Fibroblast of skin of abdomen (primary cell): ENCODE measurements at regions not wholly inside any gene's neighbourhood (a gene's known extent, or its start where the extent isn't known, plus 50 kb on each side); places are given as distances from the start of the nearest gene placed in this dataset.
"Not testable (repeated sequence)": the region's sequence is repeated elsewhere in the genome, so short reads cannot be mapped to it uniquely, and the experiment has no call there.

ENCODE experiments used
- DNase-seq: peaks from one replicate; pipeline ENCODE4 v3.0.0-alpha.2; 2013

- no peak for DNase-seq
These were observed 277.1 kb upstream of the ADGRL3 start for GRCh38 chr4:60923075-60923474.

- DNase-seq, result no peak
These were observed 273.5 kb upstream of the ADGRL3 start for GRCh38 chr4:60926624-60927023.

- DNase-seq, result no peak
These were observed 269.3 kb upstream of the ADGRL3 start for GRCh38 chr4:60930866-60931265.

- DNase-seq, result no peak
These were observed 265.4 kb upstream of the ADGRL3 start for GRCh38 chr4:60934566-60935295.

GRCh38 chr4:60938181-60938580 is 261.9 kb upstream of the ADGRL3 start:
- DNase-seq, result no peak

- DNase-seq, result no peak
These were observed 261.5 kb upstream of the ADGRL3 start for GRCh38 chr4:60938621-60939020.

GRCh38 chr4:60944060-60944459 is 256.1 kb upstream of the ADGRL3 start:
- no peak for DNase-seq

- no peak for DNase-seq
These were observed 254.5 kb upstream of the ADGRL3 start for GRCh38 chr4:60945641-60946040.

- DNase-seq, result peak; percentile 31
These were observed 252.1 kb upstream of the ADGRL3 start for GRCh38 chr4:60948008-60948407.

GRCh38 chr4:60952921-60953320 is 247.2 kb upstream of the ADGRL3 start:
- DNase-seq, result no peak

GRCh38 chr4:60953826-60954225 is 246.3 kb upstream of the ADGRL3 start:
- DNase-seq, result no peak

- no peak for DNase-seq
These were observed 237.8 kb upstream of the ADGRL3 start for GRCh38 chr4:60962286-60962685.

GRCh38 chr4:60981534-60981933 is 218.6 kb upstream of the ADGRL3 start:
- no peak for DNase-seq

GRCh38 chr4:60989141-60989540 is 211.0 kb upstream of the ADGRL3 start:
- no peak for DNase-seq

GRCh38 chr4:60992037-60992436 is 208.1 kb upstream of the ADGRL3 start:
- DNase-seq, result no peak

- peak; percentile 1 for DNase-seq
These were observed 196.8 kb upstream of the ADGRL3 start for GRCh38 chr4:61003301-61003700.

GRCh38 chr4:61004651-61005170 is 195.4 kb upstream of the ADGRL3 start:
- DNase-seq, result no peak

GRCh38 chr4:61011051-61011450 is 189.1 kb upstream of the ADGRL3 start:
- DNase-seq, result peak; percentile 2

- not testable (repeated sequence) for DNase-seq
These were observed 188.2 kb upstream of the ADGRL3 start for GRCh38 chr4:61011936-61012335.

- DNase-seq, result no peak
These were observed 175.5 kb upstream of the ADGRL3 start for GRCh38 chr4:61024610-61025009.

GRCh38 chr4:61027939-61028338 is 172.2 kb upstream of the ADGRL3 start:
- DNase-seq, result no peak

GRCh38 chr4:61036071-61036684 is 163.9 kb upstream of the ADGRL3 start:
- DNase-seq, result no peak

GRCh38 chr4:61041527-61041926 is 158.6 kb upstream of the ADGRL3 start:
- no peak for DNase-seq

- DNase-seq, result no peak
These were observed 155.3 kb upstream of the ADGRL3 start for GRCh38 chr4:61044837-61045236.
